ENCODE measurements at regions not wholly inside any gene's neighbourhood (a gene's known extent, or its start where the extent isn't known, plus 50 kb on each side); places are given as distances from the start of the nearest gene placed in this dataset.

DNA sequence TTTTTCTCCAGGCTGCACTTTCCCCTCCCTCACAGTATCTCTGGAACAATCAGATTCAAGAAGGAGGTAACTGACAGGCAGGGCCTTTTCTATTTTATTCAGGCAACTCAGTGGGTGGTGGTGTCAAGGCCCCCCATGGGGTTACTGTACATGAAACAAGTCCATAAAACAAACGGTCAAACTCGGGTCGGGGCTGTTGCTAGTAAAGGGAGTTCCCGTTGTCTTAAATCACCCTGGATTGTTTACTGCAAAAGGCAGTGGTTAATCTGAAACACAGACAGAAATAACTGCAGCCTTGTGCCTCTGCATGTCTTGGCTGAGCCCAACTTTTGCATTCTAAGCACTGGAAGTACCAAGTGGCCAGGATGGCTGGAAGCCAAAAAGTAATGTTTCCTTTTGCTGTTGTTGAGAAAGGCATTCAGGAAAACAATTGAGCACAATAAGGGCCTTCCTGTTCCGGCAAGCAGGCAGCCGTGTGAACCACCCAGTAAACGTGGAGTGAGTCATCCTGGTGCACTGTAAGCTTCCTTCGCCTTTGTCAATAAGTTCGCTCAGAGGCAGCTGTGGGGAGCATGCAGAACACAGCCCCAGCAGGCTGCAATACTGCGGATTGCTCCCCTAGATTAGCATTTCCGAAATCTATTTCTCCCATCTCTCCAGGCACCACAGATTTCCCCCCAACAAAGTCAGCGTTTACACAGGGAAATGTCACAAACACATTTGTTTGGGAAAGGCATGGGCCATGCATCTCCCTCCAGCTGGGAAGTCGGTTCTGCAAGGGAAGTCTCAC is 149.6 kb downstream of the IRS1 start (continued):
- TF ChIP-seq KDM2A (CRISPR knock-in tag; IDR thresholded peaks at IDR 0.05; ENCODE audit: borderline replicate concordance, low read depth) (peak; percentile 85), ZNF121 (CRISPR knock-in tag; IDR thresholded peaks at IDR 0.05) (peak; percentile 33; the same call in 1 of the 2 replicates), TCF12 (IDR thresholded peaks at IDR 0.05) (no peak), TCF12 (CRISPR knock-in tag; IDR thresholded peaks at IDR 0.05) (no peak), ZMYM4 (CRISPR knock-in tag; IDR thresholded peaks at IDR 0.05) (peak; percentile 97), TBP (CRISPR knock-in tag; IDR thresholded peaks at IDR 0.05) (no peak), ZNF317 (CRISPR knock-in tag; IDR thresholded peaks at IDR 0.05) (peak; percentile 86), TARDBP (CRISPR knock-in tag; IDR thresholded peaks at IDR 0.05) (peak; percentile 87; the same call in 1 of the 2 replicates), ZNF678 (CRISPR knock-in tag; IDR thresholded peaks at IDR 0.05) (no peak), ZNF552 (CRISPR knock-in tag; IDR thresholded peaks at IDR 0.05; ENCODE audit: borderline replicate concordance) (no peak), KDM6A (CRISPR knock-in tag; IDR thresholded peaks at IDR 0.05; ENCODE audit: low read depth) (no peak), SAFB2 (CRISPR knock-in tag; IDR thresholded peaks at IDR 0.05; ENCODE audit: borderline replicate concordance, low read depth) (peak; percentile 73; the same call in 1 of the 2 replicates), CREB1 (IDR thresholded peaks at IDR 0.05) (no peak), CREB1 (CRISPR knock-in tag; IDR thresholded peaks at IDR 0.05) (no peak; the same call in 1 of the 2 replicates), RNF2 (conservative IDR thresholded peaks at IDR 0.05; ENCODE audit: low read depth) (0 out of 2 replicates have a peak, but pooled peaks have one; percentile 36), ZNF674 (CRISPR knock-in tag; IDR thresholded peaks at IDR 0.05; ENCODE audit: low read depth) (0 out of 2 replicates have a peak, but pooled peaks have one; percentile 42), ELF1 (CRISPR knock-in tag; IDR thresholded peaks at IDR 0.05) (peak; percentile 83), RAD51 (IDR thresholded peaks at IDR 0.05; ENCODE audit: borderline replicate concordance) (no peak), NONO (IDR thresholded peaks at IDR 0.05) (no peak), NONO (CRISPR knock-in tag; conservative IDR thresholded peaks at IDR 0.05) (no peak)
- TF ChIP-seq, protein P1, sequence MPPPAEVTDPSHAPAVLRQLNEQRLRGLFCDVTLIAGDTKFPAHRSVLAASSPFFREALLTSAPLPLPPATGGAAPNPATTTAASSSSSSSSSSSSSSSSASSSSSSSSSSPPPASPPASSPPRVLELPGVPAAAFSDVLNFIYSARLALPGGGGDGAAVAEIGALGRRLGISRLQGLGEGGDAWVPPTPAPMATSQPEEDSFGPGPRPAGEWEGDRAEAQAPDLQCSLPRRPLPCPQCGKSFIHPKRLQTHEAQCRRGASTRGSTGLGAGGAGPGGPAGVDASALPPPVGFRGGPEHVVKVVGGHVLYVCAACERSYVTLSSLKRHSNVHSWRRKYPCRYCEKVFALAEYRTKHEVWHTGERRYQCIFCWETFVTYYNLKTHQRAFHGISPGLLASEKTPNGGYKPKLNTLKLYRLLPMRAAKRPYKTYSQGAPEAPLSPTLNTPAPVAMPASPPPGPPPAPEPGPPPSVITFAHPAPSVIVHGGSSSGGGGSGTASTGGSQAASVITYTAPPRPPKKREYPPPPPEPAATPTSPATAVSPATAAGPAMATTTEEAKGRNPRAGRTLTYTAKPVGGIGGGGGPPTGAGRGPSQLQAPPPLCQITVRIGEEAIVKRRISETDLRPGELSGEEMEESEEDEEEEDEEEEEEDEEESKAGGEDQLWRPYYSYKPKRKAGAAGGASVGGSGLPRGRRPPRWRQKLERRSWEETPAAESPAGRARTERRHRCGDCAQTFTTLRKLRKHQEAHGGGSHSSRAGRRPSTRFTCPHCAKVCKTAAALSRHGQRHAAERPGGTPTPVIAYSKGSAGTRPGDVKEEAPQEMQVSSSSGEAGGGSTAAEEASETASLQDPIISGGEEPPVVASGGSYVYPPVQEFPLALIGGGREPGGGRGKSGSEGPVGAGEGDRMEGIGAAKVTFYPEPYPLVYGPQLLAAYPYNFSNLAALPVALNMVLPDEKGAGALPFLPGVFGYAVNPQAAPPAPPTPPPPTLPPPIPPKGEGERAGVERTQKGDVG (CRISPR knock-in tag; IDR thresholded peaks at IDR 0.05; ENCODE audit: borderline replicate concordance) = peak; percentile 97
- TF ChIP-seq, protein P2, sequence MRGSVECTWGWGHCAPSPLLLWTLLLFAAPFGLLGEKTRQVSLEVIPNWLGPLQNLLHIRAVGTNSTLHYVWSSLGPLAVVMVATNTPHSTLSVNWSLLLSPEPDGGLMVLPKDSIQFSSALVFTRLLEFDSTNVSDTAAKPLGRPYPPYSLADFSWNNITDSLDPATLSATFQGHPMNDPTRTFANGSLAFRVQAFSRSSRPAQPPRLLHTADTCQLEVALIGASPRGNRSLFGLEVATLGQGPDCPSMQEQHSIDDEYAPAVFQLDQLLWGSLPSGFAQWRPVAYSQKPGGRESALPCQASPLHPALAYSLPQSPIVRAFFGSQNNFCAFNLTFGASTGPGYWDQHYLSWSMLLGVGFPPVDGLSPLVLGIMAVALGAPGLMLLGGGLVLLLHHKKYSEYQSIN (CRISPR knock-in tag; IDR thresholded peaks at IDR 0.05; ENCODE audit: borderline replicate concordance) = no peak
- TF ChIP-seq, protein P3, sequence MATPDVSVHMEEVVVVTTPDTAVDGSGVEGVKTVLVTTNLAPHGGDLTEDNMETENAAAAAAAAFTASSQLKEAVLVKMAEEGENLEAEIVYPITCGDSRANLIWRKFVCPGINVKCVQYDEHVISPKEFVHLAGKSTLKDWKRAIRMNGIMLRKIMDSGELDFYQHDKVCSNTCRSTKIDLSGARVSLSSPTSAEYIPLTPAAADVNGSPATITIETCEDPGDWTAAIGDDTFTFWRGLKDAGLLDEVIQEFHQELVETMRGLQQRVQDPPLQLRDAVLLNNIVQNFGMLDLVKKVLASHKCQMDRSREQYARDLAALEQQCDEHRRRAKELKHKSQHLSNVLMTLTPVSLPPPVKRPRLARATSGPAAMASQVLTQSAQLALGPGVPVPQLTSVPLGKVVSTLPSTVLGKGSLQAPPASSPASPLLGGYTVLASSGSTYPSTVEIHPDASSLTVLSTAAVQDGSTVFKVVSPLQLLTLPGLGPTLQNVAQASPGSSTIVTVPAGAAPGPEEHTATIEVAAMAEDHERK (CRISPR knock-in tag; IDR thresholded peaks at IDR 0.05; ENCODE audit: low read depth) = no peak
